K562 (cell line): ENCODE measurements at regions not wholly inside any gene's neighbourhood (a gene's known extent, or its start where the extent isn't known, plus 50 kb on each side); places are given as distances from the start of the nearest gene placed in this dataset.

Source experiments
- ATAC-seq: fragments of 200-7000 bp; cut with Tn5 transposase; 3 replicates; pipeline ENCODE4 v1.9.1; 2020; ENCODE audit warnings: moderate library complexity
- BruUV-seq: library from RNA; stranded (reverse); fragments of 400-500 nt; replicated peaks from 2 replicates; lab custom pipeline; 2021; lab: Mats Ljungman, UMichigan
- CTCF ChIA-PET: fragments of 300-600 bp; formaldehyde crosslinking; extraction: SDS; loops from one replicate; lab custom pipeline; 2021; ENCODE audit warnings: low intra/inter-chr PET ratio; lab: Yijun Ruan, JAX
- POLR2A ChIA-PET: fragments of 300-600, 350-650 bp; sonication (Branson Sonifier 250); formaldehyde crosslinking; extraction: SDS; loops from one replicate; lab custom pipeline; 2021; ENCODE audit warnings: antibody characterized with exemption, inconsistent platforms; lab: Yijun Ruan, JAX
- DNase-seq, 4 experiments: peaks; one replicate each; pipeline versions ENCODE4 v3.0.0 to v3.0.0-alpha.2; 2011 to 2018; ENCODE audit warnings: low spot score in 3 of 4, mixed read lengths in 3 of 4; ENCODE audit errors: extremely low read depth in 1 of 4
- FAIRE-seq: peaks from 2 replicates; lab custom pipeline; 2011; peaks lifted over from hg19 to GRCh38; lab: Jason Lieb, UNC
- H2AFZ ChIP-seq: 2 replicates; pipeline ENCODE4 v1.6.0; 2011; ENCODE audit warnings: low read depth, low read length, control low read depth, inconsistent platforms
- H3K27ac ChIP-seq: fragments of 200-600 bp; 3 replicates; pipeline ENCODE4 v1.8.0; 2011; ENCODE audit warnings: low read depth, mild to moderate bottlenecking, control low read depth, inconsistent platforms, low read length, moderate library complexity, mixed read lengths; ENCODE audit errors: extremely low read depth
- H3K27me3 ChIP-seq, 2 experiments: fragments of 300-600 bp in 1 of 2; 2 replicates in 1 of 2; 3 replicates in 1 of 2; pipeline versions ENCODE4 v1.6.0 to v1.8.0; 2011; ENCODE audit warnings: inconsistent platforms in 2 of 2, low read length in 2 of 2, mild to moderate bottlenecking in 1 of 2, mixed read lengths in 1 of 2, moderate library complexity in 1 of 2; ENCODE audit not compliant: control insufficient read depth in 2 of 2, insufficient read depth in 2 of 2
- H3K36me3 ChIP-seq: fragments of 300-600 bp; 3 replicates; pipeline ENCODE4 v1.8.0; 2011; ENCODE audit warnings: mild to moderate bottlenecking, low read length, inconsistent platforms; ENCODE audit not compliant: control insufficient read depth, insufficient read depth
- H3K4me1 ChIP-seq, 2 experiments: fragments of 200-600 bp in 1 of 2; replicated peaks in 1 of 2; 2 replicates in 1 of 2; 3 replicates in 1 of 2; pipeline versions ENCODE4 v1.5.1 to v1.8.0; 2011; ENCODE audit warnings: inconsistent platforms in 2 of 2, low read length in 2 of 2, mild to moderate bottlenecking in 1 of 2, mixed read lengths in 1 of 2, moderate library complexity in 1 of 2; ENCODE audit not compliant: control insufficient read depth in 2 of 2, insufficient read depth in 2 of 2
- H3K4me2 ChIP-seq: 2 replicates; pipeline ENCODE4 v1.6.1; 2011; ENCODE audit warnings: low read length, control low read depth, inconsistent platforms, mixed read lengths; ENCODE audit not compliant: insufficient read depth
- H3K4me3 ChIP-seq: fragments of 200-600 bp; sonication (generic), shearing (Covaris generic); 2 replicates; pipeline ENCODE4 v1.5.1; 2016; ENCODE audit warnings: control low read depth, inconsistent platforms
- H3K79me2 ChIP-seq: fragments of 200-600 bp; 3 replicates; pipeline ENCODE4 v1.8.0; 2011; ENCODE audit warnings: low read length, inconsistent platforms; ENCODE audit not compliant: control insufficient read depth, insufficient read depth
- H3K9ac ChIP-seq, 2 experiments: 2 replicates each; pipeline versions ENCODE4 v1.6.0 to v1.6.1; 2011; ENCODE audit warnings: low read depth in 2 of 2, low read length in 2 of 2, control low read depth in 1 of 2, inconsistent platforms in 1 of 2, mild to moderate bottlenecking in 1 of 2, mixed read lengths in 1 of 2; ENCODE audit not compliant: insufficient read depth in 1 of 2
- H3K9me1 ChIP-seq: one replicate; pipeline ENCODE4 v1.6.0; 2011; ENCODE audit warnings: inconsistent platforms, mild to moderate bottlenecking, low read length, moderate library complexity; ENCODE audit not compliant: control insufficient read depth, insufficient read depth
- H3K9me3 ChIP-seq: replicated peaks from 2 replicates; pipeline ENCODE4 v1.5.1; 2011; ENCODE audit warnings: low read depth, low read length, inconsistent platforms; ENCODE audit not compliant: control insufficient read depth, insufficient read depth
- H4K20me1 ChIP-seq: replicated peaks from 2 replicates; pipeline ENCODE4 v1.6.1; 2011; ENCODE audit warnings: low read length, inconsistent platforms, mixed read lengths; ENCODE audit not compliant: control insufficient read depth, insufficient read depth
- ARHGAP35 ChIP-seq: fragments of 450-650 bp; IDR thresholded peaks from 2 replicates; pipeline ENCODE4 v1.6.1; 2018; ENCODE audit not compliant: partially characterized antibody
- DLX4 ChIP-seq: fragments of 250-450 bp; sonication (Bioruptor Pico); IDR thresholded peaks from 2 replicates; pipeline ENCODE4 v1.6.1; 2021; ENCODE audit warnings: mild to moderate bottlenecking
- SMAD3 ChIP-seq: fragments of 450-650 bp; formaldehyde crosslinking; conservative IDR thresholded peaks from 2 replicates; pipeline ENCODE4 v1.4.0; 2020; ENCODE audit warnings: mild to moderate bottlenecking
- ZNF3 ChIP-seq: fragments of 250-450 bp; sonication (Bioruptor Pico); IDR thresholded peaks from 2 replicates; pipeline ENCODE4 v1.5.0; 2021; ENCODE audit warnings: mild to moderate bottlenecking, moderate library complexity
- WGBS: fragments of 100-300 bp; shearing (Covaris generic); methylation state at CpG from one replicate; pipeline ENCODE4 v1.1.6; 2016; ENCODE audit warnings: low coverage, mixed read lengths; ENCODE audit not compliant: insufficient coverage; ENCODE audit errors: missing lambda C conversion rate; 5-methylcytosine and 5-hydroxymethylcytosine counted together
- in situ Hi-C: fragments of 300-500 bp; cut with MboI; formaldehyde crosslinking; loops from 4 replicates; pipeline ENCODE4 v1.15.0; 2018; ENCODE audit warnings: inconsistent platforms, mixed read lengths
- intact Hi-C: fragments of 100-400 bp; cut with micrococcal nuclease; formaldehyde crosslinking; loops from 2 replicates; pipeline ENCODE4 v1.14.2; 2022
- TF ChIP-seq, protein P1 (sequence below): fragments of 450-650 bp; IDR thresholded peaks from 2 replicates; pipeline ENCODE4 v1.6.1; 2016; ENCODE audit warnings: antibody characterized with exemption

- no peak for TF ChIP-seq SMAD3 (CRISPR knock-in tag)
- TF ChIP-seq, protein P1, sequence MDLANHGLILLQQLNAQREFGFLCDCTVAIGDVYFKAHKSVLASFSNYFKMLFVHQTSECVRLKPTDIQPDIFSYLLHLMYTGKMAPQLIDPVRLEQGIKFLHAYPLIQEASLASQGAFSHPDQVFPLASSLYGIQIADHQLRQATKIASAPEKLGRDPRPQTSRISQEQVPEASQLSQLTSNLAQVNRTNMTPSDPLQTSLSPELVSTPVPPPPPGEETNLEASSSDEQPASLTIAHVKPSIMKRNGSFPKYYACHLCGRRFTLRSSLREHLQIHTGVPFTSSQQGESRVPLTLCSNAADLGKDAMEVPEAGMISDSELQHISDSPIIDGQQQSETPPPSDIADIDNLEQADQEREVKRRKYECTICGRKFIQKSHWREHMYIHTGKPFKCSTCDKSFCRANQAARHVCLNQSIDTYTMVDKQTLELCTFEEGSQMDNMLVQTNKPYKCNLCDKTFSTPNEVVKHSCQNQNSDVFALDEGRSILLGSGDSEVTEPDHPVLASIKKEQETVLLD, result no peak
Observed at GRCh38 chr1:8266436-8267165, 51.3 kb upstream of the SLC45A1 start (continued).

- POLR2A ChIA-PET, result interaction anchor here (0.7 kb wide), 1 partner anchor 150 kb away, joined by 3 read pairs; no protein-coding TSS in a partner anchor
- CTCF ChIA-PET, result no interaction called here
- no peak for TF ChIP-seq ZNF3 (CRISPR knock-in tag)
- no peak for TF ChIP-seq DLX4 (CRISPR knock-in tag)
- TF ChIP-seq ARHGAP35, result no peak
- no peaks in the 10 kb centered on the region for H4K20me1 ChIP-seq
- in situ Hi-C loops, result no loop called here
- 5% methylated on average over 4 of the region's 4 CpGs for WGBS
- intact Hi-C loops, result no loop called here
- H3K27ac ChIP-seq, result no peak overlapping the region
- no TSS peak for BruUV-seq
- ATAC-seq, result no peak
- H3K4me2 ChIP-seq, result no peak overlapping the region
- no peaks in the 10 kb centered on the region for H3K36me3 ChIP-seq
- H3K79me2 ChIP-seq, result no peaks in the 10 kb centered on the region
- peaks cover 22 to 35% of the 10 kb centered on the region in 2 experiments; a peak in 4 of 5 replicates for H3K27me3 ChIP-seq
- no peaks in the 10 kb centered on the region for H3K4me1 ChIP-seq
- no peak for FAIRE-seq
- H2AFZ ChIP-seq, result no peak overlapping the region
- DNase-seq, result no peak
- H3K9ac ChIP-seq, result no peak overlapping the region
- H3K9me3 ChIP-seq, result no peaks in the 10 kb centered on the region
- H3K4me3 ChIP-seq, result no peak overlapping the region
- no peaks in the 10 kb centered on the region for H3K9me1 ChIP-seq
Observed at GRCh38 chr1:8263791-8264190, 54.1 kb upstream of the SLC45A1 start.
